ENCODE measurements at regions not wholly inside any gene's neighbourhood (a gene's known extent, or its start where the extent isn't known, plus 50 kb on each side); places are given as distances from the start of the nearest gene placed in this dataset.
"Not testable (repeated sequence)": the region's sequence is repeated elsewhere in the genome, so short reads cannot be mapped to it uniquely, and the experiment has no call there.

DNA sequence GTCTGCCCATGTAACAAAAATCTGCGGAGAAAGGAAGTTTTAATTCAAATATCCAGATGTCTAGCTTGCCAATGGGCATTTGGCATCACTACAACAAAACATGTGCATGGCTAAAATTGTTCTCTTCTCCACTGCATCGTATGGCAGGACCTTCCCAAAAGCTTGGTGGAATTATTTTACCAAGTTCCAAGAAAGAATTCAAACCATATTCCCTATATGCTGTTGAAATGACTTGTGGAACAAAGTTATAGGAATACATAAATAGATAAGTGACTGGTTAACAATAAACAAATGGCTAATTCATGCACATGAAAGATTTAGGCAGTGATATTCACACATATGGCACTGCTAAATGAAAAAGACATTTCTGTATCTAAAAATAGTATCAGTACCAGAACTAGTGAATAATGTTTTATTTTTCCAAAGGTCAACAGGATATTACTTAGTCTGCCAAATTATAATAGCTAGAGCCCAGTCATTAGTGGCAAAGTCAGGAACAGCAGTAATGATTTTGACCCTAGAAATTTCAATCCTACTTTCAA is 425.4 kb upstream of the VRK2 start:
- no peak for DNase-seq

DNA sequence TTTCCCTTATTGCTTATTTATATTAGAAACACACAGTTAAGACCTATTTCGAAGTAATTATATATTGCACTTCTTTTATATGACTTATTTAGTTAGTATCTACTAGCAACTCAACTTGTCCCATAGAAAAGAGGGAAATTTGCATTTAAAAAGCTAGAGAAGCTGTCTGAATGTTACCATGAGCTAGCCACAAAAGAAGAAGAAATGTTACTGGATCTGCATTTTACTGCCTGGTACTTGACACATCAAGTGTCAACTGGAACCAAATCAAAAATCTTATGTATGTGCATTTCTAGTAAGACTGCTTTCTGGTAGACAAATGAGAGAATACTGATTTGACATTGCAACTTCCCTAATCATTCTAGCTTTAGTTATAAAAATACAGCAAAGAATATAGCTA is 424.6 kb upstream of the VRK2 start:
- no peak for DNase-seq

DNA sequence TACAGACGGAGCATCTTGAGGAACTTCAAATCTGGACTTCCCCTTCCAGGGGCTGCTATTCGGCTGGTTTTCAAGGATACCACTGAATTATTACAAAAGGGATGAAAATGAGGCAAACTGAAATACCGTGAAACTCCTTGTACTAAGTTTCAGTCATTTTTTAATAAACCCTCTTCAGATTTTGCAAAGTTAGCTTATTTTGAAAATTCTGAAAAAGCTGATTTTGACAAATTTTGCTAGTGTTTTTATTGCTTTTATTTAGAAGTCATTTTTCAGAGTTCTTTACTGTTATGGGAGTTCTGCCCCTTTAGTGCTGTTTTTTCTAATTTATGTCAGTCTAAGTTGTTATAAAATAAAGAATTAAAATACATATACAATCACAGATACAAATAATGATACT is 390.4 kb upstream of the VRK2 start:
- DNase-seq, result no peak

DNA sequence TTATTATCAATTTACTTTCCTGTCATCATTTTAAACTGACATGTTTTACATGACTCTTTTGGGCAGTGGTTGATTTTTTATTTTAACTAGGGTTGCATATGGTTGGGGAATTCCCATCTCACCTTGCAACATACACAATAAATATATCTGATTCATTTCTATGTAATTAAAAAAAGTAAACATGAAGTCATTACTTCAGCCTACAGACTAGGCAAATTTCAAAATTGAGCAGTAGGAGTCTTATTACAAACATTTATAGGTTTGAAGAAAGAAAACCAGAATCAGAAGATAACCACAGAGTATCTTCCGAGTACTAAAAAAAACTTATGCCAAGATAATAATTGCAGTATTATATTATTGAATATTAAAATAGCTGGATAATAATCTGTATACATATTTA is 377.0 kb upstream of the VRK2 start:
- no peak for DNase-seq

DNA sequence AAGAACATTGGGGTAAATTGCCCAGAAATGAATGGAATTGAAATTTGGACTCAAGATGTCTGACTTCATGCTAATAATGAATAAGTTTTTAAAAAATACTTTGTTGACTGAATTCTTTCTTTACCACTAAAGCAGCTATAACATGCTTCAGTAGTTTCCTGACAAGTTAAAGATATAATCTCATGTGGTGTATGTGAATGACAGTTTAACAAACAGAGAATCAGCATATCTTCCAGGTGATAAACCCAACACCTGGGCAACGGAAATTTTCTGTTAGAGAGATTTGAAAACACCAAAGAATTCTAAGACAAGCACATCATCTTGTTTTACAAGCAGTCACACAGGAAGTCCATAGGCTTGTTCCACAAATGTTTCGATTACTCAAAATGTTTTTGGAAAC is 372.6 kb upstream of the VRK2 start:
- DNase-seq, result no peak

DNA sequence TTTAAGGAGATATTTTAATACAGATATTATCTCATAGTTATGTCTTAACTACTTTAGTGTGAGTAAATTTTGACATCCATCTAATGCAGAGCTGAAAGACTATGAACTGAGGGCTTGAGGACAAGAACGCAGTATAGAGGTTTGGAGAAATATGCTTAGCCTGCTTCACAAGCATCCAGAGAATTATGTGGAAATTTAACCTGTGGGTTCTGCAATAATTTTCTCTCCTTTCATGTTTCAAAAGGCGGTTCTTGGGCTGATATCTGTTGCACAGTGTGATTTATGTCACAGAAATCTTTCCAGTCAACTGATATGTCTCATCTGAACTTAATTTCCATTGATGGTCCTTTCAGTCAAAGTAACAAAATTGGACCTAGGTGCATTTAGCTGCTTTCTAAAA is 371.9 kb upstream of the VRK2 start:
- no peak for DNase-seq

DNA sequence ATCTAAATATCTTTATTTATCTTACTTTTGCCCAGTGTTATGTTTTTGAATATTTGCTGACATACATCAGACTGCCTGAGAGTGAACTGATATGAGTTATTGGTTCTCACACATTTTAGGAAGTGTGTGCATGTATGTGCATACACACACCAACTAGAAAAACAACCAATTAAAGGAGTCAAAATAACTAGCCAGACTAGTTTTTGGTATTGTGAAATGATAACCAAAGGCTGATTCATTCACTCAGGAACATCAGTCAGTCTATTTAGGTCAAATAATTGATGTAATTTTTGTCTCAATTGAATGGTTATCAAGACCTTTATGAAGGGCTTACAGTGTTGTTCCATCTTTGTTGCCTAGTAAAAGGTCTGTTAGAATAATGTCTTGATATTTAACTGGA is 369.3 kb upstream of the VRK2 start:
- no peak for DNase-seq

DNA sequence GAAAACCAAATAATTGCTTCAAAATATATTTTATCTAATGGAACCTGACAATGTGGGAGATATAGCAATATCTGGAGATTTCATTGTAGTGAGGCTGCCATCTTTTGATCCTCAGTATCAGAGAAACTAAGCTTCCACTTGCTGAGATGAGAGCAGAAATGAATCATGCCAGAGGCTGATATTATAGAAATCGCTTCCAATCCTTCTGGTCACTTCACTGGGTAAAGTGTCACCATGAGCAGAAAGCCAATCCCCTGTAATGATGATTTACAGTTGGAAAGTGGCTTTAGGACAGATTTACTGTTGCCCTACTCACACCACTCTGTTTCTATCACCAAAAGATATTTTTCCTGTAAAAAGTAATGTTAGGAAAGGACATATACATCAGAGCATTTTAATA is 365.0 kb upstream of the VRK2 start:
- no peak for DNase-seq

DNA sequence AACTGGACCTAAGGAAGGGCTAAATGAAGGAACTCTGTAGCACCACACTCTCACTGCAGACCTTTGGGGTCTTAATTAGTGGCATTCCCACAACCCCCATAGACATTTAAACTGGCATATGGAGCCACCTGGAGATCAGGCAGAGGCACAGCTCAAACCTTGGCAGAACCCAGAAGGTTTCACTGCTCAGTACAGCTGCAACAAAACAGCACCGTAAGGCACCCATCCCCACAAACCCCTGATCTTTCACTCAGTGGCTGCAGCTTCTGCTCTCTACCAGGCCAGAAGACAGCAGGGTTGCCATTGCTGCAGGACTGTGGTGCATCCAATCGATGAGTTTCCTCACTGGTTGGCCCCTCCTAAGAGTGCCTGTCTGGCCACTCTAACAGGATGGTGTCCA is 361.6 kb upstream of the VRK2 start:
- no peak for DNase-seq

DNA sequence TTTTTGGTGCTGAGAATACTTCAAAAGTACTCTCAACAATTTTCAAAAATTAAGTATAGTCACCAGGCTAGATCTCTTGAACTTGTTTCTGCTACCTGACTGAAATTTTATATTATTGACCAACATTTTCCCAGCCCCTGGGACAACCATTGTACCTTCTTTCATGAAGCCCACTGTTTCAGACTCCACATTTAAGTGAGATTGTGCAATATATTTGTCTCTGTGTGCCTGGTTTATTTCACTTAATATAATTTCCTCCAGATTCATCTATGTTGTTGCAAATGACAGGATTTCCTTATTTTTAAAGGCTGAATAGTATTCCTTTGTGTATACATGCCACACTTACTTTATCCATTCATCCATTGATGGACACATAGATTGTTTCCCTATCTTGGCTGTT is 354.2 kb upstream of the VRK2 start:
- no peak for DNase-seq

DNA sequence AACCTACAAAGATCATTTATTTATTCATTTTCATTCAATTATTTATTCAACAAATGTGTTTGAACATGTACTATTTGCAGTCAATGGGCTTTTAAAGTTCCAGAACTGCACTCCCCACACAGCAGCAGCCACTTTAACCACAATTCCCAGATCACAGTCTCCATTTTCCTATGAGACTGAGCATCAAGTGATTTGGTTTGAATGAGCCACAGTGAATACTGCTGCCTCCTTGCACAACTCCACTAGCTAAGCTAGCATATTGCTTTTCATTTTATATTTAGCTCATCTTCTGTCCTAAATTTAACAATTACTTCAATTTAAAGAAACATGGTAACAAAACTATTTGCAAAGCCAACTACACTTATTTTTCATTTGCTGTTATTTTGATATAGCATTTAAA is 353.4 kb upstream of the VRK2 start:
- no peak for DNase-seq

DNA sequence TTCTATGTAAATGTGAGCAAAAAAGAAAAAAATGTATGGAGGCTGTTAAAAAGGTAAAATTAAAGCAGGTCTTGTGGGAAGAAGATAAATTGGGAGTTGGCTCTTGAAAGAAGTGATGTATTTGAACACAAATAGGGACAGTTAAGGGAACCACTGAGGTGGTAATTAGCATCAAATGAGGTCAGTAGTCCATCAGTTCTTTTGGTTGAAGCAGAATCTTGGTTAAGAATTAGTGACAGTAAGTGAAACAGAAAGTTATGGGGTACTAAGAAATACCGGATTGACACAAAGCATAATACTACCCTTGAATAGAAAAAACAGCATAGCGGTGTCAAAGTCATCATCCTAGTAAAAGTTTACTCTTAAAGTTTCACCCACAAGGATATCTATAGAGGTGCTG is 352.6 kb upstream of the VRK2 start:
- no peak for DNase-seq

DNA sequence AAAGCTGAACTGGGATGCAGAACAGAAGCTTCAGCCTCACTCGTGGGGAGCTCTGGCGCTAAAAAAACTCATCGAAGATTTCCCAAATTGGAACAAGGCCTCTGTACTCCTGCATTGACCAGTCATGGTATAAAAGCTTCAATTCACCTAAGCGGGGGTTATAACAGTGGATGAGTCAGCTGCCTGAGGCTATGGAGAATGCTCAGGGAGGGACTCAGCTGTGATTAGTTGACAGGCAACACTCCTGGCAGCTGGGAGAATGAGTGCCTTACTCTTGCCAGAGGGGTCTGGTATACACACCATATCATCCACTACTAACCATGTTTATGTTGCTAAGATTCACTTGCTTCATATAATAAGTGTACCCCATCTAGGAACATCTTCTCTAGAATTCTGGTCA is 350.6 kb upstream of the VRK2 start:
- DNase-seq, result no peak

DNA sequence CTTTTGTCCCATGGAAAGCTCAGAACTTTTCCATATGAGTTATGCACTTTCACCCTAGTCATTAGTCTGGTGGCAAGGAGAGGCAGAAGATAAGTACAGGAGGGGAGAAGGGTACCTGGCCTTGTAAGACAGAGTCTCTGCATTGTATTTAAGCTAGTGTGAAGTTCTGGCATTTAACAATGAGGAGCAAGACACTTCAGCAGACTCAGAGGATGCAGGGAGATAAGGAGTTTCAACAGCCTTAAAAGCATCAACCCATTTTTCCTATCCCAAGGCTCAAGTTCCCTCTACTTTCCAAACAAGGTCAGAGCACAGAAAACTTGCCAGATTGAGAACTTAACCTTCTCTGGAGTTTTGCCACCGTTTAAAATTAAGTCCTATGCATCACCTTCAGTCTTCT is 348.2 kb upstream of the VRK2 start:
- no peak for DNase-seq

DNA sequence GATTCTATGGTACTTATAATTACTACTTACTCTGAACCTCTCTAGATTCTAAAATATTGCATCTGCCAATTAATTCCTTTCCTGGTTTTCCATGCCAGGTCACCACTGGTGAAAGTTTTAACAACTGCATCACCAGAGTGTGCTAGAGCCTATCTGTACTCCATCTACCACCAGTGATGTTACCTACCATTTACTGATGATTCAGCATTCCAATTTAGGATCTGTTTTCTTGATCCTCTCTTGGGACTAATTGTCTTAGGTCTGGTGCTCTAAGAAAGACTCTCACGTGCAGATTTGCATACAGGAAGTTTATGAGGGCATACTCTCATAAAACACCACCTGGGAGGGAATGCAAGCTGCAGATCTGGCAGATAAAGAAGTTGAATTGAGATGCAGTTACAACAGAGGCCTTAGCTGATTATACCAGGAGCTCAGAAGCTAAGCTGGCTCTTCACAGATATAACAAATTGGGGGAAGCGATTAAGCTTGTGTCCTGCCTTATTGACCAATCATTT is 347.6 kb upstream of the VRK2 start:
- peak; percentile 60 for DNase-seq

DNA sequence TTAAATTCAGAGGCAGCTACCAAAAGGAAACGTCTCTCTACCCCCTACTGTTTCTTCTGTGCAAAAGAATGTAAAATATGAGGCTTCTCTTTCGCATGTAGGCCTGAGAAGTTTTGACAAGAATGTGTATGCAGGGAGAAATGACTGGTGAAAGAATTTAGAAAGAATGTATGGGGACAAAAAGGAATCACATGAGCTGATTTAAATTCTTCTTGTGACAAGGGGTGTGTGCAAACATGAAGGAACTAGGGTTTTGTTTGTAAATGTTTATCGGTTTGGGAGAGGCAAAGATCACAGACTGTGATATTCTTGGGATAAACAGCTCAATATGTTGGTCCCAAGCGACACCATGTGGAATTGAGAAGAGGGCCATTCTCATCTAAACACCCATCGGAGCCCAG is 345.2 kb upstream of the VRK2 start:
- no peak for DNase-seq

DNA sequence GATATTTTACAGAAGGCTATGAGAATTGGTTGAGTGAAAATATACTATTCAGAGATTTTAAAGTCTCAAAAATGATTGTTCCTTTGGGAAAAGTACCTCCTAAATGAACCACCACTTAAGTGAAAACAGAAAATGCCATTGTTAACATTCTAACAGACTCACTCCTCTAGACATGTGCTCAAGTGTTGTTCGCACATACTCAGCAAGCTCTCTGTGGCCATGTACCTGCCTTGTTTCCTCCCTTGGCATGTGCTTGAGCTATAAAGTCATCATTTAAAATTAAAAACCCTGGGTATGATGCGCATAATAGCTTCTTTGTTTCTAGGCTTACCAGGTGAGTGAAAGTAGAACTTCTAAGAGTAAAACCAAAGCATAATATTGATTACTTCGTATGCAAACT is 343.2 kb upstream of the VRK2 start:
- DNase-seq, result no peak

DNA sequence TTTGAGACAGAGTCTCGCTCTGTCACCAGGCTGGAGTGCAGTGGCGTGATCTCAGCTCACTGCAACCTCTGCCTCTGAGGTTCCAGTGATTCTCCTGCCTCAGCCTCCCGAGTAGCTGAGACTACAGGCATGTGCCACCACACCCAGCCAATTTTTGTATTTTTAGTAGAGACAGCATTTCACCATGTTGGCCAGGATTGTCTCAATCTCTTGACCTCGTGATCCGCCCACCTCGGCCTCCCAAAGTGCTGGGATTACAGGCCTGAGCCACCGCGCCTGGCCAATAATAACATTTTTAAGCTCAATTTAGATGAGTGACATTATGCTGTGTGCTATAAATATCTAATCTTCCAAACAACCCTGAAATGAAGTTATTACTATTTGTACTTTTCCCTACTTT is 338.8 kb upstream of the VRK2 start:
- not testable (repeated sequence) for DNase-seq

DNA sequence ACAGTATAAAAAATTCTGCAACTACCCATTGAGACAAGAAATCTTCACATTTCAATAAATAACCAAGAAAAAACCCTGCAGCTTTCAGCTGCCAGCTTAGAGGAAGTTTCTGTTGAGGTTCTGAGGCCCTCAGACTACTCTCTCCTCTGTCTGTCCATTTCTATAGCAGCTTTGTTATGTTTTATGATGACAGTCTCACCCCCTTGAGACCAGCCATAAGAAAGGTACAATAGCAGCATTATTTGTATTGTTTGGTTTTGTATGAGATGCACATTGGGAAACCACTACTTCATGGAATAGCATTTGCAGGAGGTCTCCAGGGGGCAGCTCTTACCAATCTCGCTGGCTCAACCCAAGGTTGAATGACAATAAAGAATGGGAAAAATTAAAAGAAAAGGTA is 334.6 kb upstream of the VRK2 start:
- peak; percentile 70 for DNase-seq

DNA sequence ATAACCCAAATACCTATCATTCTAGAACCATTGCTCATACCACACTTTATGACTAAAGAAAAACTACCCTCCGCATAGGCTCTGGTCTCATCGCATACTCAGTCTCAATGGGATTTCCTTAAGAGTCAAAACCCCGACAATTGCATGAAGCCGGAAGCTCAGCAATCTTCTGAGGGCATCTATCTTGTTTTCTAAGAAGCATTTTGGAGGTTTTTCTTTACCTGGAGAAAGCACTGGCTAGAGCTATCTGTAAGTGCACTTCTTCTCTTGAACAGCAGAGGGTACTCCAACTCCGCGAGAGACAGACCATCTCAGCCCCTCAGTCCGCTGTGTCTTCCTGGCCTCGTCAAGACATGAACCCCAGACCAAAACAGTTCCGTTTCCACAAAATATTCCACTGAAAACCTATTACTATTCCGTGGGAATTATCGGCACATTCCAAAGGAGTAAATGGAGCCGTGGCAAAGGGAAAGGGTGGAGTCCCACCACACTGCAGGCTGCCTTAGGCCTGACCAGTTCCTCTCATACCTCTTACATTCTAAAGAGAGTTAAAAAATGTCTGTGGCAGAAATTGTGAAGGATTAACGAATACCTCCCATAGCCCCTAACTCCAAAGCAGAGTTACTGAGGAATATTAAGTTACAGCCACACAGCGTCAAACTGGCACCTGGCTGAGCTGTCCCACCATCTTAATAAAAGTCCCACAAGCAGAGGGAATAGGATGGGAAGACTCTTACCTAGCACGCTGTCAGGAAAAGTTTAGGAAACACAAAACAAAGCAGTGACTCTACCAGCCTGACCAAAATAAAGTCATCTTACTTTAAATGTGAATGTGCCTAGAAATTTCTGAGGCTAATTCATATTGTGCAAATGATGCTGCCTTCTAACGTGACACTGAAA is 325.6 kb upstream of the VRK2 start:
- no peak for DNase-seq

DNA sequence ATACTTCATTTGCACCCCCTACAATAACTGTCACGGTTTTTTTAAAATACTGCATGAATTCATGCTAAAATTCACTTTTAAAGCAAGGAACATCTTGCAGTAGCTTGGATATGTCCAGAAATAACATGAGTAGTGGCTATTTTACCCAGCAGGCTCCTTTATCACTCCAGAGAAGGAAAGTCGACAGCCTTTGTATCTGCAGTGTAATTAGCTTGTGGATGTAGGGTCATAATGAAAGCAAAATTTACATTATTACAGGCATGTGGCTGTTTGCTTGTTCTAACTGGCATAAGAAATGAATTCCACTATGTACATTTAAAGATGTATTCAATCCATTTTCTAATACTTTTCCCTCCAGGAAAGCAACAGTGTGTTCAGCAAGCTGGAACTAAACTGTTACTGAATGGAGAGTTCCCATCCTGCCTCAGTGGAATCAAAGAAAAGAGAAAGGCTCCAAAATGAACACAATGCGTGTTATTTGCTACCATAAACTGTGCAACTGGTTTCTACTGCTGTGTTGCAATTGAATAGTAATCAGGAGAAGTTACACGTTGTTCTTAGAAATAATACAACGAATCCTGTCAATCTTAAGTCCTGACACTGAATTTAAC is 321.2 kb upstream of the VRK2 start:
- no peak for DNase-seq

DNA sequence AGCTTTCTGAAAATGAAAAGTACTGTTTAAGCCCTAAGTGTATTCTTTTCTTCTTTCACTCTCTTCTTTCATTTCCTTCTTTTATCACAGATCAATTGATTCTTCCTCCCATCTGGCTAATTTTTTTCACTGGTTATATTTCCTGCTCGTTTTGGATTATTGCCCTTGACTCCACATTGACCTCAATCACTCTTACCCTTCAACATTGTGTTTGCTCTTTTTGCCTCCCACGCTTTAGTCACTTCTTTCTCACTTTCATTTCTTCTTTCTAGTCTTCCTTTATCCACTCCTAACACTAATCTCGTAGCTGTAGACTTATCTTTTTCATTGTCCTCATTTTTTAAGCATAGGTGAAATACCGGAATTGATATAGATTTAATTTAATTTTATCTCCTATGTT is 320.3 kb upstream of the VRK2 start:
- DNase-seq, result no peak

DNA sequence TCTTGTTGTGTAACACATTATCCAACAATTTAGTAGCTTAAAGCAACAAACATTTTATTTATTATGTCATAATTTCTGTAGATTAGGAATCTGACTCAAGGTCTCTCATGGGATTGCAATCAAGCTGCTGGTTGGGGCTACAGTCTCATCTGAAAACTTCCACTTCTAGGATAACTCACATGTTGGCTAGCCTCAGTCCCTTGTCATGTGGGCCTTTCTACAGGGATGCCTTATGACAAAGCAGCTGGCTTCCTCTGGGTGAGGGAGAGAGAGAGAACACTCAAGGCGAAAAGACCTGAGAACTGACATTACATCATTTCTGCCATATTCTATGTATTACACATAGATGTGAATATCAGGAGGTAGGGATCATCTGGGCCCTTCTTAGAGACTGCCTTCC is 317.9 kb upstream of the VRK2 start:
- no peak for DNase-seq

DNA sequence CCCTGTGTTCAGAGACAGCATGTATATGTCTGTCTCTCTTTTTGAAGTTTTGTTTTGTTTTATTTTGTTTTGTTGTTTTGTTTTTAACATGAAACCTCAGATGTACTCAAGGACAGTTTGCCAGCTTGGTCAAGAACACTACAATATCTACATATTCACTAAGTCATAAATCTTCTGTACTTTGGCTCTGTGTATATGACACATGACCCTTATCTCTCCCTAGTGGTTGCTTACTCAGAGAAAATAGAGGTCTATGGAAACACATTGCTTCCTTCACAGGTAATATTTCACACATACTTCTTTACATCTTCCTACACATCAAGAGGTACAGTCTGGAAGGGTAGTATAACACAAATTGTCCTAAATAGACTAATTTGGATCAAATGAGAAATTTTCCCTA is 312.6 kb upstream of the VRK2 start:
- DNase-seq, result no peak

Data from NCI-H1436 treated with DMSO at 0.1 percent for 48 hours (cell line).